ENCODE measurements at regions not wholly inside any gene's neighbourhood (a gene's known extent, or its start where the extent isn't known, plus 50 kb on each side); places are given as distances from the start of the nearest gene placed in this dataset.

DNA sequence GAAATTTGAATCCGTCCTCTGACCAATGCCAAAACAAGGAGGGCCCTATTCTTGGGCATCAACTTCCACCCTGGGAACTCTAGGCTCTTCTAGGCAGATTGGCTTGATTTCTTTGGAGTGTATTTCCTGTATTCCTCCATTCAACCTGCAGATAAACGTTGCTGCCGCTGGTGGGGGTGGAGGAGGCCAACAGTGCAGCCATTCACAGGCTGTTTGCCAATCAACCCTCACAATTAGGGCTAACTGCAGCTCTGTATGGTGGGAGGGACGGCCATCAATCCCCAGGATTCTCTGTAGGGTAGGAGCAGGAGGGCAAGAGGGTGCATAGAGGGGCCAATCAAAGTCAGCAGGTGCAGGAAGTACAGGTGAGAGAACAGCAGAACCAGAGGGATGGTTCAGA lies 273.1 kb upstream of the PROX1 start:
- TF ChIP-seq, protein P1, sequence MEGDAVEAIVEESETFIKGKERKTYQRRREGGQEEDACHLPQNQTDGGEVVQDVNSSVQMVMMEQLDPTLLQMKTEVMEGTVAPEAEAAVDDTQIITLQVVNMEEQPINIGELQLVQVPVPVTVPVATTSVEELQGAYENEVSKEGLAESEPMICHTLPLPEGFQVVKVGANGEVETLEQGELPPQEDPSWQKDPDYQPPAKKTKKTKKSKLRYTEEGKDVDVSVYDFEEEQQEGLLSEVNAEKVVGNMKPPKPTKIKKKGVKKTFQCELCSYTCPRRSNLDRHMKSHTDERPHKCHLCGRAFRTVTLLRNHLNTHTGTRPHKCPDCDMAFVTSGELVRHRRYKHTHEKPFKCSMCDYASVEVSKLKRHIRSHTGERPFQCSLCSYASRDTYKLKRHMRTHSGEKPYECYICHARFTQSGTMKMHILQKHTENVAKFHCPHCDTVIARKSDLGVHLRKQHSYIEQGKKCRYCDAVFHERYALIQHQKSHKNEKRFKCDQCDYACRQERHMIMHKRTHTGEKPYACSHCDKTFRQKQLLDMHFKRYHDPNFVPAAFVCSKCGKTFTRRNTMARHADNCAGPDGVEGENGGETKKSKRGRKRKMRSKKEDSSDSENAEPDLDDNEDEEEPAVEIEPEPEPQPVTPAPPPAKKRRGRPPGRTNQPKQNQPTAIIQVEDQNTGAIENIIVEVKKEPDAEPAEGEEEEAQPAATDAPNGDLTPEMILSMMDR (conservative IDR thresholded peaks at IDR 0.05; ENCODE audit: low read depth, low read length): no peak
- TF ChIP-seq EZH2 (IDR thresholded peaks at IDR 0.05; ENCODE audit: low read length, unreplicated experiment): no peak
- no peak for TF ChIP-seq EZH2phosphoT487 (IDR thresholded peaks at IDR 0.05; ENCODE audit: borderline replicate concordance, low read length)

All from PC-3 (cell line).